SHP77 (cell line): ENCODE measurements at regions not wholly inside any gene's neighbourhood (a gene's known extent, or its start where the extent isn't known, plus 50 kb on each side); places are given as distances from the start of the nearest gene placed in this dataset.
A peak's percentile ranks its signal among the peaks of the same experiment; 100 is the strongest.

Experiments used
- DNase-seq, 2 experiments: peaks; one replicate each; lab custom pipeline; 2025; lab: John Stamatoyannopoulos, UW

- no peak for DNase-seq
Observed at GRCh38 chr3:106533788-106534160, 665.0 kb upstream of the CBLB start.

- DNase-seq: no peak
Observed at GRCh38 chr3:106534206-106534605, 665.4 kb upstream of the CBLB start.

- no peak for DNase-seq
Observed at GRCh38 chr3:106540743-106541142, 671.9 kb upstream of the CBLB start.

- no peak for DNase-seq
Observed at GRCh38 chr3:106542101-106542769, 673.4 kb upstream of the CBLB start.

GRCh38 chr3:106552351-106553043 is 683.7 kb upstream of the CBLB start:
- DNase-seq: peak; percentile 62 to 63

GRCh38 chr3:106560451-106560966 is 691.7 kb upstream of the CBLB start:
- no peak for DNase-seq

- DNase-seq: peak in 1 of 2 experiments; percentile 2
Observed at GRCh38 chr3:106566277-106566676, 697.5 kb upstream of the CBLB start.

- no peak for DNase-seq
Observed at GRCh38 chr3:106570426-106570825, 701.6 kb upstream of the CBLB start.

GRCh38 chr3:106573605-106574004 is 704.8 kb upstream of the CBLB start:
- no peak for DNase-seq

GRCh38 chr3:106575029-106575428 is 706.2 kb upstream of the CBLB start:
- no peak for DNase-seq

- DNase-seq: no peak
Observed at GRCh38 chr3:106577241-106577640, 708.4 kb upstream of the CBLB start.

GRCh38 chr3:106578911-106579310 is 710.1 kb upstream of the CBLB start:
- DNase-seq: no peak

- no peak for DNase-seq
Observed at GRCh38 chr3:106582151-106582550, 713.3 kb upstream of the CBLB start.

GRCh38 chr3:106587551-106587950 is 718.7 kb upstream of the CBLB start:
- DNase-seq: no peak

GRCh38 chr3:106588739-106589138 is 719.9 kb upstream of the CBLB start:
- no peak for DNase-seq

- DNase-seq: no peak
Observed at GRCh38 chr3:106589311-106589942, 720.6 kb upstream of the CBLB start.

- DNase-seq: no peak
Observed at GRCh38 chr3:106590216-106590615, 721.4 kb upstream of the CBLB start.

- DNase-seq: no peak
Observed at GRCh38 chr3:106593381-106593780, 724.6 kb upstream of the CBLB start.

- peak; percentile 63 to 79 for DNase-seq
Observed at GRCh38 chr3:106609666-106610301, 741.0 kb upstream of the CBLB start.

- DNase-seq: peak in 1 of 2 experiments; percentile 28
Observed at GRCh38 chr3:106610362-106610959, 741.6 kb upstream of the CBLB start.

GRCh38 chr3:106611116-106611515 is 742.3 kb upstream of the CBLB start:
- DNase-seq: no peak

GRCh38 chr3:106611841-106612240 is 743.0 kb upstream of the CBLB start:
- no peak for DNase-seq
